HG02840 (cell line): ENCODE measurements at regions not wholly inside any gene's neighbourhood (a gene's known extent, or its start where the extent isn't known, plus 50 kb on each side); places are given as distances from the start of the nearest gene placed in this dataset.
"Not testable (repeated sequence)": the region's sequence is repeated elsewhere in the genome, so short reads cannot be mapped to it uniquely, and the experiment has no call there.

Experiments
- ATAC-seq: cut with Tn5 transposase; IDR thresholded peaks from one replicate; pipeline ENCODE4 v1.9.1; 2021; ENCODE audit warnings: mild to moderate bottlenecking, moderate library complexity, moderate number of reproducible peaks; ENCODE audit not compliant: unreplicated experiment, low FRiP score

GRCh38 chr2:150802635-150803034, 315.2 kb upstream of the RND3 start:
- no peak for ATAC-seq

GRCh38 chr2:150796236-150796635, 308.8 kb upstream of the RND3 start:
- ATAC-seq = not testable (repeated sequence)

GRCh38 chr2:150792780-150793300, 305.4 kb upstream of the RND3 start:
- no peak for ATAC-seq

GRCh38 chr2:150791567-150791966, 304.1 kb upstream of the RND3 start:
- ATAC-seq = no peak

GRCh38 chr2:150789376-150789905, 302.0 kb upstream of the RND3 start:
- ATAC-seq = no peak

- ATAC-seq = no peak
These were observed 301.1 kb upstream of the RND3 start for GRCh38 chr2:150788426-150789140.

GRCh38 chr2:150787353-150788093, 300.1 kb upstream of the RND3 start:
- ATAC-seq = no peak

- no peak for ATAC-seq
These were observed 296.9 kb upstream of the RND3 start for GRCh38 chr2:150784389-150784788.

GRCh38 chr2:150783896-150784295, 296.4 kb upstream of the RND3 start:
- ATAC-seq = no peak

- no peak for ATAC-seq
These were observed 295.5 kb upstream of the RND3 start for GRCh38 chr2:150783015-150783414.

GRCh38 chr2:150782613-150783012, 295.1 kb upstream of the RND3 start:
- ATAC-seq = no peak

GRCh38 chr2:150781142-150781541, 293.7 kb upstream of the RND3 start:
- ATAC-seq = no peak

GRCh38 chr2:150778828-150779227, 291.4 kb upstream of the RND3 start:
- no peak for ATAC-seq

GRCh38 chr2:150769421-150769820, 282.0 kb upstream of the RND3 start:
- no peak for ATAC-seq

- ATAC-seq = no peak
These were observed 280.7 kb upstream of the RND3 start for GRCh38 chr2:150767991-150768746.

GRCh38 chr2:150762571-150762970, 275.1 kb upstream of the RND3 start:
- no peak for ATAC-seq

GRCh38 chr2:150759531-150759930, 272.1 kb upstream of the RND3 start:
- no peak for ATAC-seq

- ATAC-seq = no peak
These were observed 271.6 kb upstream of the RND3 start for GRCh38 chr2:150759106-150759505.

GRCh38 chr2:150752229-150752628, 264.8 kb upstream of the RND3 start:
- ATAC-seq = no peak

GRCh38 chr2:150750720-150751119, 263.3 kb upstream of the RND3 start:
- no peak for ATAC-seq

GRCh38 chr2:150742094-150742493, 254.6 kb upstream of the RND3 start:
- no peak for ATAC-seq
